Endodermal cell (in vitro differentiated cells): ENCODE measurements at regions not wholly inside any gene's neighbourhood (a gene's known extent, or its start where the extent isn't known, plus 50 kb on each side); places are given as distances from the start of the nearest gene placed in this dataset.

ENCODE experiments used
- DNase-seq: peaks from one replicate; pipeline ENCODE4 v3.0.0-alpha.2; 2017
- H3K27ac ChIP-seq: 2 replicates; pipeline ENCODE4 v1.5.1; 2013; ENCODE audit warnings: mild to moderate bottlenecking, low read depth, low read length, moderate library complexity
- H3K27me3 ChIP-seq: 2 replicates; pipeline ENCODE4 v1.6.1; 2013; ENCODE audit warnings: mild to moderate bottlenecking, low read length, moderate library complexity; ENCODE audit not compliant: insufficient read depth, control insufficient read depth, poor library complexity, severe bottlenecking
- H3K36me3 ChIP-seq: 2 replicates; pipeline ENCODE4 v1.7.0; 2013; ENCODE audit warnings: mild to moderate bottlenecking, low read length, moderate library complexity; ENCODE audit not compliant: control insufficient read depth, insufficient read depth
- H3K4me1 ChIP-seq: one replicate; pipeline ENCODE4 v1.7.0; 2013; ENCODE audit warnings: low read length; ENCODE audit not compliant: control insufficient read depth, insufficient read depth
- H3K4me3 ChIP-seq: 2 replicates; pipeline ENCODE4 v1.5.1; 2013; ENCODE audit warnings: mild to moderate bottlenecking, low read length, moderate library complexity
- H3K9ac ChIP-seq: 2 replicates; pipeline ENCODE4 v1.6.1; 2013; ENCODE audit warnings: mild to moderate bottlenecking, low read length, moderate library complexity; ENCODE audit not compliant: poor library complexity, severe bottlenecking; ENCODE audit errors: extremely low read depth
- H3K9me3 ChIP-seq: 2 replicates; pipeline ENCODE4 v1.6.1; 2013; ENCODE audit warnings: mild to moderate bottlenecking, low read length, moderate library complexity; ENCODE audit not compliant: control insufficient read depth
- H3K27ac Mint-ChIP-seq: 2 replicates; pipeline ENCODE4 v1.8.0; 2020; ENCODE audit warnings: mixed read lengths
- H3K27me3 Mint-ChIP-seq: 2 replicates; pipeline ENCODE4 v1.8.0; 2021; ENCODE audit warnings: mild to moderate bottlenecking, mixed read lengths; ENCODE audit not compliant: insufficient read depth
- H3K36me3 Mint-ChIP-seq: 2 replicates; pipeline ENCODE4 v1.8.0; 2020; ENCODE audit warnings: low read depth, mixed read lengths
- H3K4me1 Mint-ChIP-seq: 2 replicates; pipeline ENCODE4 v1.8.0; 2020; ENCODE audit warnings: mixed read lengths
- H3K4me3 Mint-ChIP-seq: 2 replicates; pipeline ENCODE4 v1.8.0; 2020; ENCODE audit warnings: mild to moderate bottlenecking, moderate library complexity, mixed read lengths
- H3K9me3 Mint-ChIP-seq: 2 replicates; pipeline ENCODE4 v1.8.0; 2020; ENCODE audit warnings: mild to moderate bottlenecking, mixed read lengths
- WGBS, 2 experiments: methylation state at CpG; one replicate each; pipeline versions ENCODE4 v1.1.5 to v1.1.7; 2013; ENCODE audit warnings: missing lambda C conversion rate in 2 of 2, mixed read lengths in 1 of 2; ENCODE audit not compliant: insufficient coverage in 1 of 2, insufficient read length in 1 of 2; 5-methylcytosine and 5-hydroxymethylcytosine counted together
- TF ChIP-seq, protein P1 (sequence below): fragments of 200-600 bp; sonication (generic); conservative IDR thresholded peaks from 2 replicates; pipeline ENCODE4 v1.5.0; 2021; ENCODE audit warnings: antibody characterized with exemption, mild to moderate bottlenecking

DNA sequence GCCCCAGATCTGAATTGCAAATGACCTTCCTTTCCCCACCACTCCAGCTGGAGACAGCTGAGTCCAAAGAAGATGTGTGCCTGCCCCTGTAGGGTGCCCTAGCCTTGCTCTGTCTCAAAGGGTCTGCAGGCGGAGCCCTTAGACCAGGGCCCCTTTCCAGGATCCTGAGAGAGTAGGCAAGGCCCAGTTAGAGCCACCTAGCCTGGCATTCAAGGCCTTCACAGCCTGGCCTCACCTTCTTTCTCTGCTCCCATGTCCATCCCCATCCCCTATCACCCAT, 66.6 kb upstream of the LHX1 start:
- no peak overlapping the region for H3K9ac ChIP-seq
- WGBS, 2 experiments = 76% methylated on average over 1 of the region's 1 CpG; no CpG with 5 or more reads in 1 of the 2 experiments
- peak; percentile 81 for DNase-seq

DNA sequence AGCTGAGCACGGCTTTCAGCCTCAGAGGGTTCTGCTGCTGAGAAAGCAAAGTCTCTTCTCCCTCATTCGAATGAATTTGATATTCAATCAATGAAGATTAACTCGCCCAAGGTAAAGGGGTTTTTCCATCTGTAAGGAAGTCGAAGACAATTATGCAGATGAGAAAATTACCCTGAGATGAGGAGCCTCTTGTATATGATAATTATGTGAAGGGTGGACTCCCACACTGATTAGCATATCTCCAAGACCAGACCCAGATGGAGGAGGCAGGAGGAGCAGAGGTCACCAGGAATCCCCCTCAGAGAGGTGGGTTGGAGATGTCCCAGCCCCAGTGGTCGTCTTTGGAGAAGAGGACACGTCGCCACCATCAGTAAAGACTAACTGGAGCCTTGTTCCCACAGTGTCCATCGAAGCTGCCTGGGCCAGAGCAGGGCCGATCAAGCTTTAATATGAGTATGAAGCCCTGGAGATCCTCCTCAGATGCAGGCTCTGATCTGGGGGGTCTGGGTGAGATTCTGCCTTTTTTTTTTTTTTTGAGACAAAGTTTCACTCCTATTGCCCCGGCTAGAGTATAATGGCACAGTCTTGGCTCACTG, 61.5 kb upstream of the LHX1 start:
- H3K27me3 ChIP-seq = no peaks in the 10 kb centered on the region
- peaks cover 6% of the 10 kb centered on the region for H3K4me1 ChIP-seq
- peaks cover 7% of the 10 kb centered on the region for H3K9me3 ChIP-seq
- Mint-ChIP-seq H3K27ac (no peak overlapping the region), H3K4me1 (peaks cover 24% of the 10 kb centered on the region), H3K36me3 (no peaks in the 10 kb centered on the region), H3K4me3 (no peak overlapping the region), H3K27me3 (no peaks in the 10 kb centered on the region), H3K9me3 (peaks cover 4% of the 10 kb centered on the region)
- TF ChIP-seq, protein P1, sequence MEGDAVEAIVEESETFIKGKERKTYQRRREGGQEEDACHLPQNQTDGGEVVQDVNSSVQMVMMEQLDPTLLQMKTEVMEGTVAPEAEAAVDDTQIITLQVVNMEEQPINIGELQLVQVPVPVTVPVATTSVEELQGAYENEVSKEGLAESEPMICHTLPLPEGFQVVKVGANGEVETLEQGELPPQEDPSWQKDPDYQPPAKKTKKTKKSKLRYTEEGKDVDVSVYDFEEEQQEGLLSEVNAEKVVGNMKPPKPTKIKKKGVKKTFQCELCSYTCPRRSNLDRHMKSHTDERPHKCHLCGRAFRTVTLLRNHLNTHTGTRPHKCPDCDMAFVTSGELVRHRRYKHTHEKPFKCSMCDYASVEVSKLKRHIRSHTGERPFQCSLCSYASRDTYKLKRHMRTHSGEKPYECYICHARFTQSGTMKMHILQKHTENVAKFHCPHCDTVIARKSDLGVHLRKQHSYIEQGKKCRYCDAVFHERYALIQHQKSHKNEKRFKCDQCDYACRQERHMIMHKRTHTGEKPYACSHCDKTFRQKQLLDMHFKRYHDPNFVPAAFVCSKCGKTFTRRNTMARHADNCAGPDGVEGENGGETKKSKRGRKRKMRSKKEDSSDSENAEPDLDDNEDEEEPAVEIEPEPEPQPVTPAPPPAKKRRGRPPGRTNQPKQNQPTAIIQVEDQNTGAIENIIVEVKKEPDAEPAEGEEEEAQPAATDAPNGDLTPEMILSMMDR = no peak
- no peaks in the 10 kb centered on the region for H3K36me3 ChIP-seq
- WGBS, 2 experiments = 86% methylated on average over 3 to 10 of the region's 10 CpGs
- H3K27ac ChIP-seq = no peak overlapping the region
- H3K4me3 ChIP-seq = no peak overlapping the region
- no peak overlapping the region for H3K9ac ChIP-seq
- DNase-seq = peak; percentile 43

More for the DNA sequence above, 66.6 kb upstream of the LHX1 start:
- Mint-ChIP-seq H3K27me3 (peaks cover 2% of the 10 kb centered on the region), H3K4me3 (no peak overlapping the region), H3K9me3 (peaks cover 2% of the 10 kb centered on the region), H3K36me3 (no peaks in the 10 kb centered on the region), H3K27ac (no peak overlapping the region), H3K4me1 (peaks cover 8% of the 10 kb centered on the region)
- Histone ChIP-seq H3K4me1 (peaks cover 6% of the 10 kb centered on the region), H3K9me3 (peaks cover 7% of the 10 kb centered on the region), H3K4me3 (no peak overlapping the region), H3K27me3 (no peaks in the 10 kb centered on the region), H3K27ac (no peak overlapping the region), H3K36me3 (no peaks in the 10 kb centered on the region)
- TF ChIP-seq, protein P1 = peak; percentile 54

DNA sequence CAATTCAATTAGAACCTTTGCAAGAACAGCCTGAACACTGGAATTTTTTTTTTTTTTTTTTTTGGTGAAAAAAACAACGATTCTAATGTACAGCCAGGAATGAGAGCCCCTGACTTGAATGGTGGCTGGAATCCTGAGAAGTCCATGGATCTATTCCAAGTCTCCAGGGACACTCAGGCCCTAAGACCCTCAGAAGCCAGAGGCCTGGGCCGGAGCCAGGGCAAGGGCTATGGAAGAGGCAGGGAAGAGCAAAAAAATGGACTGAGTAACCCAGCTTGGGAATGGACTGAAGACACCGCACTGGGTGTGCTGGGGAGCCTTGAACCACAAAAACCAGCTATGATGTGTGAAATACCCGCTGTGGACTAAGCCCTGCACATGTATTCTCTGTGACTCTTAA, 60.3 kb upstream of the LHX1 start:
- Mint-ChIP-seq H3K27ac (no peak overlapping the region), H3K9me3 (peaks cover 16% of the 10 kb centered on the region)
- 88 to 92% methylated on average over 4 of the region's 4 CpGs for WGBS, 2 experiments

More for the DNA sequence above, 60.3 kb upstream of the LHX1 start:
- TF ChIP-seq, protein P1 = no peak
- H3K36me3 Mint-ChIP-seq = peaks cover 6% of the 10 kb centered on the region
- DNase-seq = no peak
- Histone ChIP-seq H3K27ac (no peak overlapping the region), H3K9me3 (peaks cover 18% of the 10 kb centered on the region), H3K36me3 (no peaks in the 10 kb centered on the region), H3K27me3 (no peaks in the 10 kb centered on the region), H3K4me1 (peaks cover 6% of the 10 kb centered on the region), H3K4me3 (no peak overlapping the region), H3K9ac (no peak overlapping the region)
- H3K4me1 Mint-ChIP-seq = peaks cover 24% of the 10 kb centered on the region
- no peak overlapping the region for H3K4me3 Mint-ChIP-seq
- H3K27me3 Mint-ChIP-seq = no peaks in the 10 kb centered on the region
